ENCODE measurements at regions not wholly inside any gene's neighbourhood (a gene's known extent, or its start where the extent isn't known, plus 50 kb on each side); places are given as distances from the start of the nearest gene placed in this dataset.

GRCh38 chr12:126704609-126705008 lies 1562.4 kb upstream of the TMEM132C start:
- DNase-seq (ENCODE audit: low spot score): no peak
- in situ Hi-C loops (cut with MboI; ENCODE audit: low pct_unique_long_range_greater_than_20kb, low sequenced_read_pairs, unreplicated experiment): no loop called here
- no peak for TF ChIP-seq CTCF (IDR thresholded peaks at IDR 0.05; ENCODE audit: extremely low read depth, insufficient read depth, missing control alignments)

GRCh38 chr12:126706300-126706699 lies 1560.7 kb upstream of the TMEM132C start:
- no peak for TF ChIP-seq CTCF (IDR thresholded peaks at IDR 0.05; ENCODE audit: extremely low read depth, insufficient read depth, missing control alignments)
- DNase-seq (ENCODE audit: low spot score): no peak
- in situ Hi-C loops (cut with MboI; ENCODE audit: low pct_unique_long_range_greater_than_20kb, low sequenced_read_pairs, unreplicated experiment): no loop called here

- DNase-seq (ENCODE audit: low spot score): no peak
- TF ChIP-seq CTCF (IDR thresholded peaks at IDR 0.05; ENCODE audit: extremely low read depth, insufficient read depth, missing control alignments): no peak
- in situ Hi-C loops (cut with MboI; ENCODE audit: low pct_unique_long_range_greater_than_20kb, low sequenced_read_pairs, unreplicated experiment): no loop called here
Observed at GRCh38 chr12:126708492-126708896, 1558.5 kb upstream of the TMEM132C start.

GRCh38 chr12:126718365-126718764 lies 1548.6 kb upstream of the TMEM132C start:
- TF ChIP-seq CTCF (IDR thresholded peaks at IDR 0.05; ENCODE audit: extremely low read depth, insufficient read depth, missing control alignments): no peak
- in situ Hi-C loops (cut with MboI; ENCODE audit: low pct_unique_long_range_greater_than_20kb, low sequenced_read_pairs, unreplicated experiment): no loop called here
- no peak for DNase-seq (ENCODE audit: low spot score)

GRCh38 chr12:126719912-126720705 lies 1546.9 kb upstream of the TMEM132C start:
- no peak for DNase-seq (ENCODE audit: low spot score)
- in situ Hi-C loops (cut with MboI; ENCODE audit: low pct_unique_long_range_greater_than_20kb, low sequenced_read_pairs, unreplicated experiment): no loop called here
- no peak for TF ChIP-seq CTCF (IDR thresholded peaks at IDR 0.05; ENCODE audit: extremely low read depth, insufficient read depth, missing control alignments)

- in situ Hi-C loops (cut with MboI; ENCODE audit: low pct_unique_long_range_greater_than_20kb, low sequenced_read_pairs, unreplicated experiment): no loop called here
- DNase-seq (ENCODE audit: low spot score): no peak
- TF ChIP-seq CTCF (IDR thresholded peaks at IDR 0.05; ENCODE audit: extremely low read depth, insufficient read depth, missing control alignments): no peak
Observed at GRCh38 chr12:126726481-126727217, 1540.3 kb upstream of the TMEM132C start.

All from GM13977 (cell line).